ENCODE measurements at regions not wholly inside any gene's neighbourhood (a gene's known extent, or its start where the extent isn't known, plus 50 kb on each side); places are given as distances from the start of the nearest gene placed in this dataset.
A peak's percentile ranks its signal among the peaks of the same experiment; 100 is the strongest.

DNA sequence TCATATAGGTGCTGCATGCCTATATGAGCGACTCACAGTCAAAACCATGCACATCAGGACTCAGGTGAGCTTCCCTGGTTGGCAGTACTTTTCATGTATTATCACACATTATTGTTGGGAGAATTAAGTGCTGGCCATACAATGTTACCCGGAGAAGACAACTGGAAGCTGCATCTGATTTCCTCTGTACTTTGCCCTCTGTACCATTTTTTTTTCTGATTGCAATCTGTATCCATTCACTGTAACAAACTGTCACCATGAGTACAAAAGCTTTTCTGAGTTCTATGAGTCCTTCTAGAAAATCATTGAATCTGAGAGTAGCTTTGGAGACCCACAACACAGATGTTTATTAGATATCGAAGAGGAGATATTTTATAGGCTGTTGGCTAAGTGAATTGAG lies 651.0 kb downstream of the NR2F1-AS1 start:
- DNase-seq (ENCODE audit: low spot score), result no peak

DNA sequence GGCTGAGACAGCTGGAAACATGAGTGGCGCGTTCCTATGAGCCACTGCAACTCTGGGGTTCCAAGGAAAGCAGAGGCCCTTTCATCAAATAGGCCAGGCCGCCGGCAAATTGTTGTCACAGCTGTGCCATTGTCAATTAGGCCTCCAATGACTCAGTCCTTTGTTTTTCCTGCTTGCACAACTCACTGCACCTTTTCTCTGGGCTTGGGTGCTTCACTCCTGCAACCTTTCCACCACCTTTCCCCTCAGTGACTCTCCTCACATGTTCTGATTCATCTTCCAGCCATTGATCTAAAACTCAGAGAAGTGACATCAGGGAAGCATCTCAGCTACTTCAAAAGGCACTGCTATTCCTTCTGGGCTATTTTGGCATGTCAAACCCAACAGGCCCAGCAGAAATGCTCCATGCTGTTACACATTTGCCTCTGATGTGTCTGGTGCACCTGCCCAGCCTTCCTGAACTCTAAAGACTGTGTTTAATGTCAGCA lies 653.7 kb downstream of the NR2F1-AS1 start:
- DNase-seq (ENCODE audit: low spot score), result no peak

DNA sequence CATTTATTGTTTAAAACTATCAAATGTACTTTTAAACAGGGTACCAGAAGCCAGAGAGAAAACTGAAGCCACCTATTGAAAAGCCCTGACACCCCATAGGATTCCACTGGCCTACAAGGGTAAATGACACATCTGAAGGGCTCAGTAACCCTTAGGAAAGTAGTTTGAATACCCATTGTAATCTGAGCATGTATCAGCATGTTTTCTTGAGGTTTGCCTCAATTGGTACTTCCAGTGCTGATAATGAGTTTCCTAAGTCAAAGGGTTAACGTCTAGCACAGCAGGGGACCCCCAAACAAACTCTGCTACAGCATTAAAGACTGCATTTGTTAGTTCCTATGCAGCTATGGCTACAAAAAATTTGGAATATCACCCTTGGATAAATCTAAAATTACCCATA lies 657.1 kb downstream of the NR2F1-AS1 start:
- DNase-seq (ENCODE audit: low spot score), result no peak

DNA sequence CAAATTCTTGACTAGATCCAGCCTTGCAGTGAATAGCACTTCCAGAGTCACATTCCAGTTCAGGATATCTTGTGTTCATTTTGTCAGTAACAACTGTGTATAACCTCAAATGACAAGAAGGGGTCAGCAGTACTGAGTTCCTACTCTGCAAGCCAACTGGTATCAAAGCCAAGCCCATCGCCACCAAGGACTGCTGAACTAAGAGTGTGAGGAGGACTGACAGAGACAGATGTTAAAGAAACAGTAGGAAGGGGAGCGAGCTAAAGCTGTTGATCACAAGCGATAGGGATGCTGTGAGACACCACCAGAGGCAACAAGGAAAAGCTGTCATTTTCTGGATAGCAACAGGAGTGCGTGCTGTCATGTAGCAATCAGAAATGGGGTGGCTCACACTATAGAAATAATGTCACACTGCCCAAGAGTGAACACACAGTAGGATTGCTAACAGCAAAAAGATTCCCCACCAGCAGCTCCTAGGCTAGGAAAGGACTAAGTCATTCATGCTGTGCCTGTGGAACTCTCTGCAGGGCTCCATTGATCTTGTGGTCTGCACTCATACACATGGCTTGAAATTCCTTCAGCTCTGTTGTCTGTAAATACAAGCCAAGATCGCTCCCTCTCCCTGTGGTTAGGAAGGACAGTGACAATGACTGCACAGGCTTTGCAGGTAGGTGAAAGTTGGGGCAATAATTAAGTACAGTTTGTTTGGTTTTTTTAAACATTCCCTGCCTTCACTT lies 658.6 kb downstream of the NR2F1-AS1 start:
- DNase-seq (ENCODE audit: low spot score), result no peak

DNA sequence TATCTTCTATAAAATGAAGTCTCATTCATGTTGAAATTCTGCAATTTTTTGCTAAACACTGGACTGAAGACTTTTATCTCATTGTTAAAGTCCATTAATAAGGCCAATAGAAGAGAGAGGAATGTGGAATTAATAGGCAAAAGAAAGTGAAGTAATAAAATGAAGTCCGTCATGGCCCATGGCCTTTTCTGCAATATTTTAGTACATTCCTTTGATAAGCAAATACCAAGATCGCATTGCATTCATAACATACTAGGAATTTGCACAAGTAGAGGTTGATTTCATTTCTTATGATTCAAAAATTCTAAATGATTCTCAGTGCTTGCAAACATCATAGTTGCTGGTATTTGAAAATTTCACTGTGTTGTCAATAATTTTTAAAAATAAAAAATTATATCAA lies 664.0 kb downstream of the NR2F1-AS1 start:
- no peak for DNase-seq (ENCODE audit: low spot score)

DNA sequence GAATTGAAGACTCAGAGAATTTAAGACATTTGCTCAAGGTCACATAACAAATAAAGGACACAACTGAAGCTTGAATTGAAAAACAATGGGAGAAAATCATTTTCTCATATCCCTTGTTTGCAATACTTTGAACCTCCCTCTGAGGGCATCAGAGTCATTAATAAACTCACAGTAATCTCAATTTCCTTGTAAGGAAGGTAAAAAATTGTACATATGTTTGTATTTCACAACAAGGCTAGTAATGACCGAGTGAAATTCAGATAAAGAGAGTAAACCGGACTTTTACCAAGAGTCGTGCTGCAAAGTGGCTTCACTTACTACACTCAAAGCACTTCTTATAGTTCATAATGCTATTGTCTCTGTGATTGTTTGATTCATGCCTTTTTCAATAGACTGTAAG lies 665.0 kb downstream of the NR2F1-AS1 start:
- DNase-seq (ENCODE audit: low spot score), result no peak

DNA sequence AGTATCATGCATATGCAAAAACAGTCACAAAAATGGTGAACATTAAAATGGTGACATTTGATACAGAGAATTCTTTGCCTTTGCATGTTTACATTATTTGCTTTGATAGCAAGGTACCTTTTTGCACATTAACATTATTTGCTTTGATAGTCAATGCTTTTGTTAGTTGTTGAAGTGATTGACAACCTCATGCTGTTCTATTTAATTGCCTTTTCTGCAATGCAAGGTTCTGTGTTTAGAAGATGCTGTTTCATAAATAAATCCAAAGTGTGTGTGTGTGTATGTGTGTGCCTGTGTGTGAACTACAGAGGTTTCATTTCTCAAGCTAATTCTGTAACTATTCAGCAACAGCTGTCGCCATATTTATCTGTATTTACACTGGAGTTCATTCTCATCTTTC lies 668.7 kb downstream of the NR2F1-AS1 start:
- no peak for DNase-seq (ENCODE audit: low spot score)

DNA sequence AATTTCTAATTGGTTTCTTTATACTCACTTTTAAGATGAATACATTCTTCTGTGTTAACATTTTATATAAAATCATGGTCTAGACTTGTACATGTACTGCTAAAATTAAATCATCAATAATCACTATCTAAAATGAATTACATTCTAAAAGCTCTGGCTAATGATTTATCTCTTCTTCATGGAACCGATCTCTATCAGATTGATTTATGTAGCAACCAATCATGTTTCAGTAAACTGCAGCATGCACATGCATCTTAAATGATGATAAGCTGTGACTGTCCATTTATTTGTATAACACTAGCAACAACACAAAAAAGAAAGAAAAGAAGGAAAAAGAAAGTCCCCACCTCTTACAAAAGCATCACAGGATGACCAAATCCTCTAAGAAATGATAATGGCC lies 669.2 kb downstream of the NR2F1-AS1 start:
- DNase-seq (ENCODE audit: low spot score), result no peak

DNA sequence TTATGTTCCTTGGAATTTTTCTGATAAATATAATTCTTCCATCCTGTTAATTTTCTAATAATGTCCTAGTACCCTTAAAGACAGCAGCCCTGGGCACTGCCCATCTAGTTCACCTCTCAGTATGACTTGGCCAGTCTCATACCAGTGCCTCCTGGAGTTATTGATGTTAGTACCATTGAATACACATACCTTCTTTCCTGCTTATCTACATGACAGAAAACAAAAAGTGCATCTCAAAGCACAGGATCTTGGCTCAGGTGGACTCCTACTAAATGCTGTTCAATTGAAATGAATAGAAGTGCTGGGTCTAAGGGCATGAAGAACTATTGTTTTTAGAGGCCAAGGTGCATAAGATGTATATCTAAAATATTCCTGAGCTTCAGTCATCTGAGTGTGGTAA lies 669.7 kb downstream of the NR2F1-AS1 start:
- no peak for DNase-seq (ENCODE audit: low spot score)

DNA sequence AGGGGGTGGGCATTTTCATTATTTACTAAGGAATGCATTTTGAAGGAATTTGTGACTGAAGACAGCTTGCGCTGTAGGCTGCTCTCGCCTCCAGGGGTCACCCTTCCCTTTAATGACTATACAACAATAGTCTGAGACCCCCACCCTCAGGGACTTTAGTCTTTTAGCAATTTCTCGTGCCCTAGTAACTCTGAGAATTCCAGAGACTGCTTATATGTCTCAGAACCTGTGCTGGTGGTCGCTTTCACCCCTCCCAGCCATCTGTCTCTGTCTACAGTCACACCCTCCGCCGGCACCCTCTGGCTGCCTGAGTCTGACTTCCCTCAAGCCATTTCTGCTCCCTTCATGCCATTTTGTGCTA lies 671.4 kb downstream of the NR2F1-AS1 start:
- DNase-seq (ENCODE audit: low spot score), result peak; percentile 69

DNA sequence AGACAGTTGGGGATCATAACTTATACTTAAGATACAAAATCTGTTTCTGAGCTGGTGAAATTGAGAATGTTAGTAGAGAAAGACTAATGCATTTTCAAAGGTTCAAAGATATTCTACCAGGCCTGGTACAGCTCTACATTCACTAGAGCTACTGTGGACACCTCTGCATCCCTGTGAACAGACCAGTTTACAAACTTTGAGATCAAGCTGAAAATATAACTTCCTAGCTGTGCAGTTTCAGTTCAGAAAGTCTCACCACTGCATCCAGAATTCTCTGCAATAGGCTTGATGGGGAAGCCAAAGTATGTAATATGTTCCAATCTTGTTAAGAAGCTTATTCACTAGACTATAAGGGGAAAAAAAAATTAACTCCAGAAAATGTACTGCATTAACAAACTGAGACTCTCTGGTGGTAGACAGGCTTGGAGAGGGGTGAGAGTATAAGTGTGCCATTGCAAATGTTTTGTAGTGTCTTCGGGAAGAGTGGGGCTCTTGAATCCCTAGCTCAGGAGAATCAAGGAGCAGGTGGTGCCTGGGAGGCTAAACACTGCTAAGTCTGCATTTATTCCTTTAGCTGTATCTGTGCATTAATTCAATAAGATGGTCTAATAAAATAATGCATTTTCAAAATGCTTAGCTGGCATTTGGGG lies 671.9 kb downstream of the NR2F1-AS1 start:
- no peak for DNase-seq (ENCODE audit: low spot score)

DNA sequence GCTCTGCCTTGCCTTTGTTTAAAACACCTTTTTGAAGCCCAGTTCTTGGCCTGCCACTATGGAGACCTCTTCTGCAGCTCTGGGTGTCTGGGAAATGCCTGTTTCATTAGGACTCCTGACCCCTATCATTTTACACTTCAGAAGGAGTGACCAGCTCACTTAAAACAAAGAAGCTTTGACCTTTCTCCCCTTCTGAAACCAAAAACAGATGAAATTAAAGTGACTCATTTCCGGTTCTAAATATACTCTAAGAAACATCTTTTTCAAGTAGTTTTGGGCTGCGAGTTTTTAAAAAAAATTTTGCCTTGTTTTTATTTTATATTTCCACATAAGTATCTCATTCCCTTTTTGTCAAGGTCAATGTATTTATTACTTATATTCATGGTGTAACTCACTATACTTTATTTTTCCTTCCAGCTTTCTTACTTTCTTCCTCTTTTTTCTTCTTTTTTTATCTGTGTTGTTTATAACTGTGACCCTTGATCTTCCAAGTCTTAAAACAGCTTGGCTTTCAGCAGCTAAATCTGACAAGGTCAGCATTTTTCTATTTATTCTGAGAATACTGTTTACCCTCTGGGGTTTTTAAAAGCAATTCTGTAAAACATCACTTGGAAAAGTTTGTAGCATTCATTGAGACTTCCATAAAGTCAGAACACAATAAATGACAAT lies 672.9 kb downstream of the NR2F1-AS1 start:
- DNase-seq (ENCODE audit: low spot score), result no peak

DNA sequence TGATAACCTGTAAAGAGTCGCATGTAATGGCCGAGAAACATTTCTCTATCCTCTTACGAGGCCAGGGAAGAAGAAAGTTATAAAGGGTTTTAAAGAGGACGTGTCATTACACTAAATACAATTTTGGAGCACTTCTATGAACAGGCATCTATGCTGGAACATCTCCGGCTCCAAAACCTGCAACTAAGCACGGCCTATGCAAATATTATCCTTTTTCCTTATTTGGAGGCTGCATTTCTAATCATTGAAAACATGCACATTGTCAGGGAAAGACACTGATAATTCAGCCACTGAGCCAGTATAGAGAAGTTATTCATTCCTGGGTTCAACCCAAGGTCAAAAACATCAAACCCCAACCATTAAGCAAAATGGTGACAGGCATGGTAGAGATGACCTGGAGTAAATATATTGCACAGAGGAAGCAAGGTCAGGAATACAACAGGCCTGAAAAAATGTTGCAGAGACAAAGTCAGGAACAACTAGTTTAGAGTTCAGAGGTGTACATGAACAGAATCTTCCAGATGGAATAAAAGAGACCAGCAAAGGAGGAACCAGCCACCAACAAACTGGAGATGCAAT lies 674.1 kb downstream of the NR2F1-AS1 start:
- no peak for DNase-seq (ENCODE audit: low spot score)

DNA sequence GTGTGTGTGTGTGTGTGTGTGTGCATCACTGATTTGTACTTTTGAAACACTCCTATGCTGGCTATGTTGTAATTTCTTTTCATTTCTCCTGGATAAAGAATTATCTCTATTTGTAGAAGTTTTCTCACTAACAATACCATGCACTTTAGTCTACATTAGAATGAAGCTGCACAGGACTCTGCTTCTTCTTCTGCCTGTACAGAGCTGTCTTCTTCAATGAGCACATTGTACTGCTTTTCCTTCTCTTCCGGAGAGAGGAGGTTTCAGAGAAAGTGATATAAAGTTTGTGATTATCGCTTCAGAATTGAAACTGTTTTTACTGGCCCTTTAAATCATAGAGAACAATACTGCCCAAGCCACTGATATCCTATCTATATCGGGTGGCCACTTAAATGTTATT lies 677.0 kb downstream of the NR2F1-AS1 start:
- DNase-seq (ENCODE audit: low spot score), result no peak

DNA sequence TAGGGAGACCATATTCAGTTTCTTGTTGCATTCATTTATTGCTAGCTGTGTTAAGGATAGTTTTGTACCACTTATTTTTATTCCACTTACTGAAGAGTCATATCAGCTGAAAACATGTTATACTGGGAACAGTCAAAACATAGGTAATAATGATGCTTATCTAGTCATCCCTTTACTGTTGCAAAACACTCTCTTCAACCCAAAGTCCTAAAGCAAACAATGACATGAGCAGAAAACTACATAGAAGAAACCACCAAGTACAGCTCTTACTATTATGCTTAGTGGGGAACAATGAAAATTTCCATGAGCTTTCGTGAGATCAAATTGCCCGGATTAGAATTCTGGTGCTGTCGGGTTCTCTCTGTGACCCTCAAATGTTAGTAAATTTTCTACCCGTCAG lies 681.4 kb downstream of the NR2F1-AS1 start:
- no peak for DNase-seq (ENCODE audit: low spot score)

DNA sequence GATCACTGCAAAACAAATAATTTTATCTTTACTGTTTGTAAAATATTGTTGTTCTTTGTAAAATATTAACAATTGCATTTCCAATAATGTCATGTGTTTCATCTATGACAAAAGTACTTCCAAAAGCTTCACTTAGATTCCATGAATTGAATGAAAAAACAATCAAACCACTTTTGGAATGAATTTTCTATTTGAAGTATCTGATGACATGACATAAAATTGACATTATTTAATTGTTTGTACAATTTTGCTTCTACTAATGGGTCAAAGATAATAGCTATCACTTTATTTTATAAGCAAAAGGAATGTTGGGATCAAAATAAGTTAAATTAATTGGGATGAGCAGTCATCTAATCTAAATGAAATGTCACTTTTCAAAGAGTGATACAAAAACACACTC lies 684.3 kb downstream of the NR2F1-AS1 start:
- no peak for DNase-seq (ENCODE audit: low spot score)

DNA sequence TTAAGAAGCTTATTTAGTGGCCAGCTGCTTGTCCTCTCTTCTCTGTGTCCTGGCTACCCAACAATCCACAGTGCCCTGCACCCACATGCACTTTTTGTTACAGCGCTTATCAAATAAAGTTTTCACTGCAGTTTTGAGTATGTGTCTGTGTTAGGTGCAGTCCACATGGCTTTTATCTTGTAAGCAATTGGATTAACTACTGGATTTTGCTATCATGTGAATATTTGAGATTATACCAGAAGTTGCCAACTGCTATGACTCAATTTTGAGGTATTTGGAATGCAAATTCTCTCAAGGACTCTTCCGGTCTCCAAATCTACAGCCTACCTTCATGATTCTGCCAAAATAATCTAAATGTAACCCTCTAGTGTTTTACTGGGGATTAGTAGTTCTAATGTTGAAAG lies 690.2 kb downstream of the NR2F1-AS1 start:
- no peak for DNase-seq (ENCODE audit: low spot score)

DNA sequence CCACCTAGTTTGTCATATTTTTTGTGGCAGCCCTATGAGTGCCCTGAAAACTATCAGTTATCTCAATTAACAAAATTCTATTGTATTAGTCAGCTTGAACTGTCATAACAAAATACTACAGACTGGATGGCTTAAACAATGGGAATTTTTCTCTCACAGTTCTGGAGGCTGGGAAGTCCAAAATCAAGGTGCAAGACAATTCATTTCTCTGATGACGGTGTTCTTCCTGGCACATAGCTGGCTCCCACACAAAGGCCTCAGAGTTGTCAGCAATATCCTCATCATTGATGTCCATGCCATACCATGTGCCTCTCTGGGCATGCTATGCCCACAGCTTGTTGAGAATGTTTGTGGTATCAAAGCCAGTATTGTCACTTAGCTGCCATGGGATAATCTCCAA lies 691.9 kb downstream of the NR2F1-AS1 start:
- DNase-seq (ENCODE audit: low spot score), result no peak

DNA sequence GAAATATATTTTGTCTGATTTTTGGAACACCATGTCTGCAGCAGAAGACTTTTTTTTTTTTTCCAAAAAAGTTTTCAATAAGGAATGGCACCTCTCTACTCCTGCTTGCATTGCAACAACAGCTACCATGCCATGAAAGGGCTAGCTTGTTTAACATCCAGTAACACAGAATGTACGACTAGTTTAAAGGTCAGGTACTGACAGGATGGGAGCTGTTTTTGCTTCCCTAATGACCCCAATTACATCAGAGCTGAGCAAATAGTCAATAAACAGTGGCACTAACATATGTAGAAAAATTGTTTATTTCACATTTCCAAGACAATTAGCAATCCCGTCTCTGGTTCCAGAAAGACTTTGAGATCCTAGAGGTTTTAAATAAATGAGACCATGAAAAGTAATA lies 693.8 kb downstream of the NR2F1-AS1 start:
- DNase-seq (ENCODE audit: low spot score), result no peak

DNA sequence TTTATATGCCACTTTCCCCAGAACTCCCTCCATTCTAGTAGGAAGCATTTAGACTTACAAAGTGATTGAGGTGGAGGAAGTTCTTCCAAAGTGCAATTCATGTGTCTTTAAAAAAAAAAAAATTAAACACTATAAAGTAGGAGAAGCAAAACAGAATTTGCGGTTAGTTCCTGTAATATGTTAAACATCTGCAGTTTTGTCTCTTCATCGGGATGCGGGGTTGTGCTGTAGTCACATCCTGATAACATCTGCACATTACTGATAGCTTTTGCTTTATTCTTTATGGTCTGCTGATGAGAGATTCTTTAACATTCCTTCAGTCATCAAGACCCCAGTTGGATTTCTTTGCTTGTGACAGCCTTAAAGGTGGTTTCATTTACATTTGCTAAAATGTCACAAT lies 694.3 kb downstream of the NR2F1-AS1 start:
- no peak for DNase-seq (ENCODE audit: low spot score)

DNA sequence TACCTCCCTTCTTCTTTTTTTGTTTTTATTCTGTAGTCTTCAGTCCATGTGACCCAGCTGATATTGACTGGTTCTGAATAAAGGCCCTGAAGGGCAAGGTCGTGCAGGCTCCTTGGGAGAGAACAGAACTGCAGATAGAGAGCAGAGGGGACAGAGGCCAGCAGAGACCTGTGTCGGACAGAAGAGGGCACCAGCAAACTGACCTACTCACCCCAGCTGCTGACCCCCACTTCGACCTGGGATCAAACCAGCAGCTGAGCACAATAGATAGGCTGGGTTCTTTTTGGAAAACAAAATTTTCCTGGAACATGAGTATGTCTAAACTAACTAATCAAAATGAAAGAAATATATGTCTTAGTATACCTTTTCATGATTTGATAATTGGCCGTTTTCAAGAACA lies 695.1 kb downstream of the NR2F1-AS1 start:
- DNase-seq (ENCODE audit: low spot score), result peak; percentile 71

DNA sequence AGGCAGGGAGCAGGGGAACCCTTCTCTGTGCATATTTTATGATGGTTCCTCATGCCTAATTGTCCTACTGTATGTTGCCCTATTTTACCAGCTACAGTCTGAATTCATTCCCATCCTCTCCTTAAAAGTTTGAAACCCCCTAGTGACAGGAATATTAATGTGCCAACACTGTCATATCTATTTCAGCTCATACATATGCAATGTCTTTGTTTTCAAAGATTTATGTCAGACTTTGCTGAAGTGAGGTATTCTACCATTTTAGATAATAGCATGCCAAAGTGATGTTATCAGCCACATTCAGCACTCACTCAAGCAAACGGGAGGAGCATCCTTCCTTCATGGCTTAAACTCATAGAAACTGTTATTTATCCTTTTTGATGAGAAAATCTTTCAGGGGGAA lies 696.5 kb downstream of the NR2F1-AS1 start:
- DNase-seq (ENCODE audit: low spot score), result no peak
